ENCODE measurements at regions not wholly inside any gene's neighbourhood (a gene's known extent, or its start where the extent isn't known, plus 50 kb on each side); places are given as distances from the start of the nearest gene placed in this dataset.
A peak's percentile ranks its signal among the peaks of the same experiment; 100 is the strongest.
"Not testable (repeated sequence)": the region's sequence is repeated elsewhere in the genome, so short reads cannot be mapped to it uniquely, and the experiment has no call there.

DNA sequence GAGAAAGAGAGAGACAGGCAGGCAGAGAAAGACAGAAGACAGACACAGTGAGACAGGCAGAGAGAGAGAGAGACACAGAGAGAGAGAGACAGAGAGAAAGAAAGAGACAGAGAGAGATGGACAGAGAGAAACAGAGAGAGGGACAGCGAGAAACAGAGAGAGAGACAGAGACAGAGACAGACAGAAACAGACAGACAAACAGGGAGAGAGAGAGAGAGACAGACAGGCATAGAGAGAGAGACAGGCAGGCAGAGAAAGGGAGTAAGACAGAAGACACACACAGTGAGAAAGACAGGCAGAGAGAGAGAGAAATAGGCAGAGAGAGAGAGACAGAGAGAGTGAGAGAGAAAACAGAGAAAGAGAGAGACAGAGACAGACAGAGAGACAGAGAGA, 105.3 kb upstream of the ANKRD30BL start:
- Histone ChIP-seq H3K9ac (peak overlapping the region; percentile 85), H3K4me3 (IDR thresholded peaks at IDR 0.05; ENCODE audit: insufficient read depth, low read depth, low read length) (no peak overlapping the region), H2AFZ (ENCODE audit: low read depth) (peak overlapping the region; percentile 73)

GRCh38 chr2:132267498-132268283, 105.9 kb upstream of the ANKRD30BL start:
- Histone ChIP-seq H3K4me1 (ENCODE audit: low read depth, poor library complexity, severe bottlenecking) (peaks cover 31% of the 10 kb centered on the region), H3K4me2 (peak overlapping the region; percentile 88), H3K27ac (peak overlapping the region; percentile 98), H2AFZ (ENCODE audit: low read depth) (peak overlapping the region; percentile 73), H3K9ac (peak overlapping the region; percentile 85)
- H3K4me3 ChIP-seq (IDR thresholded peaks at IDR 0.05; ENCODE audit: insufficient read depth, low read depth, low read length); H4K20me1 ChIP-seq (ENCODE audit: insufficient read depth); H3K79me2 ChIP-seq (ENCODE audit: insufficient read depth, low read depth); H3K27me3 ChIP-seq (ENCODE audit: insufficient read depth, low read depth); H3K36me3 ChIP-seq (ENCODE audit: insufficient read depth): not testable (repeated sequence)

More for the DNA sequence above, 105.3 kb upstream of the ANKRD30BL start:
- Histone ChIP-seq H3K4me2 (peak overlapping the region; percentile 88), H3K4me1 (ENCODE audit: low read depth, poor library complexity, severe bottlenecking) (peaks cover 31% of the 10 kb centered on the region), H4K20me1 (ENCODE audit: insufficient read depth) (no peaks in the 10 kb centered on the region), H3K27me3 (ENCODE audit: insufficient read depth, low read depth) (no peaks in the 10 kb centered on the region), H3K27ac (peak overlapping the region; percentile 98), H3K36me3 (ENCODE audit: insufficient read depth) (no peaks in the 10 kb centered on the region), H3K79me2 (ENCODE audit: insufficient read depth, low read depth) (no peaks in the 10 kb centered on the region)
- TF ChIP-seq CTCF (conservative IDR thresholded peaks at IDR 0.05; ENCODE audit: low read depth, low read length) = no peak

GRCh38 chr2:132268284-132268976, 106.7 kb upstream of the ANKRD30BL start:
- H3K4me2 ChIP-seq = 0 out of 2 replicates have a peak overlapping the region, but pooled peaks have one; percentile 21
- not testable (repeated sequence) for H3K36me3 ChIP-seq (ENCODE audit: insufficient read depth); H4K20me1 ChIP-seq (ENCODE audit: insufficient read depth); H3K4me3 ChIP-seq (IDR thresholded peaks at IDR 0.05; ENCODE audit: insufficient read depth, low read depth, low read length); H2AFZ ChIP-seq (ENCODE audit: low read depth); H3K27me3 ChIP-seq (ENCODE audit: insufficient read depth, low read depth); H3K79me2 ChIP-seq (ENCODE audit: insufficient read depth, low read depth)
- TF ChIP-seq CTCF (conservative IDR thresholded peaks at IDR 0.05; ENCODE audit: low read depth, low read length) = peak; percentile 48
- peak overlapping the region; percentile 98 for H3K27ac ChIP-seq
- H3K9ac ChIP-seq = peak overlapping the region; percentile 85
- peaks cover 31% of the 10 kb centered on the region for H3K4me1 ChIP-seq (ENCODE audit: low read depth, poor library complexity, severe bottlenecking)

GRCh38 chr2:132268977-132269523, 107.3 kb upstream of the ANKRD30BL start:
- 0 out of 2 replicates have a peak overlapping the region, but pooled peaks have one; percentile 21 for H3K4me2 ChIP-seq
- H3K27me3 ChIP-seq (ENCODE audit: insufficient read depth, low read depth) = no peaks in the 10 kb centered on the region
- H3K79me2 ChIP-seq (ENCODE audit: insufficient read depth, low read depth) = no peaks in the 10 kb centered on the region
- no peak overlapping the region for H3K9ac ChIP-seq
- 0 out of 2 replicates have a peak, but pooled peaks have one; percentile 6 for TF ChIP-seq CTCF (conservative IDR thresholded peaks at IDR 0.05; ENCODE audit: low read depth, low read length)
- H3K4me1 ChIP-seq (ENCODE audit: low read depth, poor library complexity, severe bottlenecking) = peaks cover 31% of the 10 kb centered on the region
- no peaks in the 10 kb centered on the region for H3K36me3 ChIP-seq (ENCODE audit: insufficient read depth)
- H3K4me3 ChIP-seq (IDR thresholded peaks at IDR 0.05; ENCODE audit: insufficient read depth, low read depth, low read length) = no peak overlapping the region
- no peaks in the 10 kb centered on the region for H4K20me1 ChIP-seq (ENCODE audit: insufficient read depth)
- peak overlapping the region; percentile 98; the same call in 1 of the 2 replicates for H3K27ac ChIP-seq
- H2AFZ ChIP-seq (ENCODE audit: low read depth) = no peak overlapping the region

All from KMS-11 (cell line).